Stomach (tissue), 4 donors: ENCODE measurements at regions not wholly inside any gene's neighbourhood (a gene's known extent, or its start where the extent isn't known, plus 50 kb on each side); places are given as distances from the start of the nearest gene placed in this dataset.

Experiments
- POLR2A ChIP-seq, 4 donors: fragments of 450-650 bp; IDR thresholded peaks; one replicate each; pipeline ENCODE4 v1.6.1; 2016; ENCODE audit warnings: antibody characterized with exemption in 4 of 4, control low read depth in 2 of 4, mild to moderate bottlenecking in 1 of 4, moderate library complexity in 1 of 4
- TF ChIP-seq, protein P1 (sequence below), 7 experiments: fragments of 450-650 bp in 4 of 7; fragments of 200-600 bp in 3 of 7; sonication (generic) in 3 of 7; IDR thresholded peaks; one replicate each; pipeline ENCODE4 v1.5.1; 2016 to 2019; ENCODE audit warnings: antibody characterized with exemption in 7 of 7, control low read depth in 2 of 7, mild to moderate bottlenecking in 1 of 7

- TF ChIP-seq POLR2A (IDR thresholded peaks at IDR 0.05), result no peak
- TF ChIP-seq, protein P1, sequence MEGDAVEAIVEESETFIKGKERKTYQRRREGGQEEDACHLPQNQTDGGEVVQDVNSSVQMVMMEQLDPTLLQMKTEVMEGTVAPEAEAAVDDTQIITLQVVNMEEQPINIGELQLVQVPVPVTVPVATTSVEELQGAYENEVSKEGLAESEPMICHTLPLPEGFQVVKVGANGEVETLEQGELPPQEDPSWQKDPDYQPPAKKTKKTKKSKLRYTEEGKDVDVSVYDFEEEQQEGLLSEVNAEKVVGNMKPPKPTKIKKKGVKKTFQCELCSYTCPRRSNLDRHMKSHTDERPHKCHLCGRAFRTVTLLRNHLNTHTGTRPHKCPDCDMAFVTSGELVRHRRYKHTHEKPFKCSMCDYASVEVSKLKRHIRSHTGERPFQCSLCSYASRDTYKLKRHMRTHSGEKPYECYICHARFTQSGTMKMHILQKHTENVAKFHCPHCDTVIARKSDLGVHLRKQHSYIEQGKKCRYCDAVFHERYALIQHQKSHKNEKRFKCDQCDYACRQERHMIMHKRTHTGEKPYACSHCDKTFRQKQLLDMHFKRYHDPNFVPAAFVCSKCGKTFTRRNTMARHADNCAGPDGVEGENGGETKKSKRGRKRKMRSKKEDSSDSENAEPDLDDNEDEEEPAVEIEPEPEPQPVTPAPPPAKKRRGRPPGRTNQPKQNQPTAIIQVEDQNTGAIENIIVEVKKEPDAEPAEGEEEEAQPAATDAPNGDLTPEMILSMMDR (IDR thresholded peaks at IDR 0.05), result no peak
These were observed 337.8 kb downstream of the HLX start for GRCh38 chr1:221217029-221217428.
